Fibroblast of mammary gland (primary cell): ENCODE measurements at regions not wholly inside any gene's neighbourhood (a gene's known extent, or its start where the extent isn't known, plus 50 kb on each side); places are given as distances from the start of the nearest gene placed in this dataset.
"Not testable (repeated sequence)": the region's sequence is repeated elsewhere in the genome, so short reads cannot be mapped to it uniquely, and the experiment has no call there.

Experiments used
- DNase-seq: peaks from one replicate; pipeline ENCODE4 v3.0.0-alpha.2; 2010; ENCODE audit warnings: low read depth
- H3K4me3 ChIP-seq: 2 replicates; pipeline ENCODE4 v1.5.1; 2011; ENCODE audit warnings: low read depth, mild to moderate bottlenecking, low read length, moderate library complexity; ENCODE audit not compliant: control insufficient read depth
- TF ChIP-seq, protein P1 (sequence below): conservative IDR thresholded peaks from 2 replicates; pipeline ENCODE4 v1.5.1; 2011; ENCODE audit warnings: low read depth, low read length, inconsistent platforms; ENCODE audit not compliant: control insufficient read depth, insufficient read depth

- H3K4me3 ChIP-seq, result no peak overlapping the region
- no peak for DNase-seq
- TF ChIP-seq, protein P1, sequence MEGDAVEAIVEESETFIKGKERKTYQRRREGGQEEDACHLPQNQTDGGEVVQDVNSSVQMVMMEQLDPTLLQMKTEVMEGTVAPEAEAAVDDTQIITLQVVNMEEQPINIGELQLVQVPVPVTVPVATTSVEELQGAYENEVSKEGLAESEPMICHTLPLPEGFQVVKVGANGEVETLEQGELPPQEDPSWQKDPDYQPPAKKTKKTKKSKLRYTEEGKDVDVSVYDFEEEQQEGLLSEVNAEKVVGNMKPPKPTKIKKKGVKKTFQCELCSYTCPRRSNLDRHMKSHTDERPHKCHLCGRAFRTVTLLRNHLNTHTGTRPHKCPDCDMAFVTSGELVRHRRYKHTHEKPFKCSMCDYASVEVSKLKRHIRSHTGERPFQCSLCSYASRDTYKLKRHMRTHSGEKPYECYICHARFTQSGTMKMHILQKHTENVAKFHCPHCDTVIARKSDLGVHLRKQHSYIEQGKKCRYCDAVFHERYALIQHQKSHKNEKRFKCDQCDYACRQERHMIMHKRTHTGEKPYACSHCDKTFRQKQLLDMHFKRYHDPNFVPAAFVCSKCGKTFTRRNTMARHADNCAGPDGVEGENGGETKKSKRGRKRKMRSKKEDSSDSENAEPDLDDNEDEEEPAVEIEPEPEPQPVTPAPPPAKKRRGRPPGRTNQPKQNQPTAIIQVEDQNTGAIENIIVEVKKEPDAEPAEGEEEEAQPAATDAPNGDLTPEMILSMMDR, result no peak
Observed at GRCh38 chr2:83002706-83003105, 1456.4 kb downstream of the SUCLG1 start.

GRCh38 chr2:82998781-82999180 lies 1460.3 kb downstream of the SUCLG1 start:
- TF ChIP-seq, protein P1, result no peak
- H3K4me3 ChIP-seq, result no peak overlapping the region
- no peak for DNase-seq

GRCh38 chr2:82996217-82996616 lies 1462.9 kb downstream of the SUCLG1 start:
- TF ChIP-seq, protein P1, result no peak
- H3K4me3 ChIP-seq, result no peak overlapping the region
- DNase-seq, result no peak

DNA sequence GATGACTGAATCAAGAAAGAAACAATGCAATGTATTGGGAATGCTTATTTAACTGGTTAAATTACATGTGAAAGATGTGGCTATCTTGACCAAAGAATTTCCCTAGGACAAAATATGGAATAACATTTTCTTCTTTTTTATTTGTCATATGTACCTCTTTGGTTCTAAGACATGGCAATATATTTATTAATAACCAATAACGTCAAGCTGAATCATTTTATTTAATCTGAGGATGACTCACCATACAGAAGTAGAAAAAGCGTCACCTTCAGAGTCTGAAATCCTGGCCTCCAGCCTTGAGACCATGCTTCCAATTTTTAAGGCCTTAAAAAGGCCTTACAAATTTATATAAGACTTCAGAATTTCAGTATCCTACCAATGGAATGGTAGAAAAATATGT lies 1464.9 kb downstream of the SUCLG1 start:
- H3K4me3 ChIP-seq, result no peak overlapping the region
- TF ChIP-seq, protein P1, result no peak
- no peak for DNase-seq

DNA sequence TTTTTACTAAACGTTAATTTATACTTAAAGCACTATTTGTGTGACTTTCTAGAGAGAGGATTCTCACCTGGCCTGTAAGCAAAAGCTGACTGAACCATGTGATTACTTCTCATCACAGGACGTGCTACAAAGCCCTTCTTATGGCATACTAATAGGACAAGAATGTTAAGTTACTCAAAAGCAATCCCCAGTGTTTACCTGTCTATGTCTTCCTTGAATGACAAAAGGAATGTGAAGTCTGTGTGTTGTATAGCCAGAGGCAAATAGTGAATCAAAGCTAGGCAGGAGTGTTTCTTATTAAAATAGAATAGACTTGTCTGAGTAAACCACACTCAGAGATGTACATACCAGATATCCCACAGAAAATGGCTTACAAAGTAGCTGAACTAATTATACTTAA lies 1465.5 kb downstream of the SUCLG1 start:
- TF ChIP-seq, protein P1, result no peak
- H3K4me3 ChIP-seq, result no peak overlapping the region
- DNase-seq, result no peak

DNA sequence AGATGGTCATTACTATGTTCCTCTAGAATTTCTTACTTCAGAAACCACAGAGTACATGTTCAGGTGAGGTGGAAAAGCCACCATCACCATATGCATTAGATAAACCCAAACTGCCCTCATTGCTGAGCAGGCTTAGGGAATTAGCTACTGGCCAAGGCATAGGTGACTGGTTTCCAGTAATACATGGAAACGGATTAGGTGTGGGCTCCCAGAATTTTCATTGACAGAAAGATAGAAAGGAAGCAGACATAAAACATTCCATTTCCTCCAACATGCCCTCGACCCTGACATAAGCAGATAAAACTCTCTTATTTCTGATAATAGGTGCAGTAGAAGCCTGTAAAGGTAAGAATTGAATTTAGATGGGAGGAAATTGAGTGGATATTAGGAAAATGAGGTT lies 1466.1 kb downstream of the SUCLG1 start:
- DNase-seq, result no peak
- H3K4me3 ChIP-seq, result no peak overlapping the region
- TF ChIP-seq, protein P1, result no peak

GRCh38 chr2:82987706-82988105 lies 1471.4 kb downstream of the SUCLG1 start:
- H3K4me3 ChIP-seq, DNase-seq: not testable (repeated sequence)
